Endodermal cell (in vitro differentiated cells): ENCODE measurements at regions not wholly inside any gene's neighbourhood (a gene's known extent, or its start where the extent isn't known, plus 50 kb on each side); places are given as distances from the start of the nearest gene placed in this dataset.

Experiments used
- DNase-seq: peaks from one replicate; pipeline ENCODE4 v3.0.0-alpha.2; 2017
- H3K27ac ChIP-seq: 2 replicates; pipeline ENCODE4 v1.5.1; 2013; ENCODE audit warnings: mild to moderate bottlenecking, low read depth, low read length, moderate library complexity
- H3K27me3 ChIP-seq: 2 replicates; pipeline ENCODE4 v1.6.1; 2013; ENCODE audit warnings: mild to moderate bottlenecking, low read length, moderate library complexity; ENCODE audit not compliant: insufficient read depth, control insufficient read depth, poor library complexity, severe bottlenecking
- H3K36me3 ChIP-seq: 2 replicates; pipeline ENCODE4 v1.7.0; 2013; ENCODE audit warnings: mild to moderate bottlenecking, low read length, moderate library complexity; ENCODE audit not compliant: control insufficient read depth, insufficient read depth
- H3K4me1 ChIP-seq: one replicate; pipeline ENCODE4 v1.7.0; 2013; ENCODE audit warnings: low read length; ENCODE audit not compliant: control insufficient read depth, insufficient read depth
- H3K4me3 ChIP-seq: 2 replicates; pipeline ENCODE4 v1.5.1; 2013; ENCODE audit warnings: mild to moderate bottlenecking, low read length, moderate library complexity
- H3K9ac ChIP-seq: 2 replicates; pipeline ENCODE4 v1.6.1; 2013; ENCODE audit warnings: mild to moderate bottlenecking, low read length, moderate library complexity; ENCODE audit not compliant: poor library complexity, severe bottlenecking; ENCODE audit errors: extremely low read depth
- H3K9me3 ChIP-seq: 2 replicates; pipeline ENCODE4 v1.6.1; 2013; ENCODE audit warnings: mild to moderate bottlenecking, low read length, moderate library complexity; ENCODE audit not compliant: control insufficient read depth
- H3K27ac Mint-ChIP-seq: 2 replicates; pipeline ENCODE4 v1.8.0; 2020; ENCODE audit warnings: mixed read lengths
- H3K27me3 Mint-ChIP-seq: 2 replicates; pipeline ENCODE4 v1.8.0; 2021; ENCODE audit warnings: mild to moderate bottlenecking, mixed read lengths; ENCODE audit not compliant: insufficient read depth
- H3K36me3 Mint-ChIP-seq: 2 replicates; pipeline ENCODE4 v1.8.0; 2020; ENCODE audit warnings: low read depth, mixed read lengths
- H3K4me1 Mint-ChIP-seq: 2 replicates; pipeline ENCODE4 v1.8.0; 2020; ENCODE audit warnings: mixed read lengths
- H3K4me3 Mint-ChIP-seq: 2 replicates; pipeline ENCODE4 v1.8.0; 2020; ENCODE audit warnings: mild to moderate bottlenecking, moderate library complexity, mixed read lengths
- H3K9me3 Mint-ChIP-seq: 2 replicates; pipeline ENCODE4 v1.8.0; 2020; ENCODE audit warnings: mild to moderate bottlenecking, mixed read lengths
- WGBS, 2 experiments: methylation state at CpG; one replicate each; pipeline versions ENCODE4 v1.1.5 to v1.1.7; 2013; ENCODE audit warnings: missing lambda C conversion rate in 2 of 2, mixed read lengths in 1 of 2; ENCODE audit not compliant: insufficient coverage in 1 of 2, insufficient read length in 1 of 2; 5-methylcytosine and 5-hydroxymethylcytosine counted together
- TF ChIP-seq, protein P1 (sequence below): fragments of 200-600 bp; sonication (generic); conservative IDR thresholded peaks from 2 replicates; pipeline ENCODE4 v1.5.0; 2021; ENCODE audit warnings: antibody characterized with exemption, mild to moderate bottlenecking

DNA sequence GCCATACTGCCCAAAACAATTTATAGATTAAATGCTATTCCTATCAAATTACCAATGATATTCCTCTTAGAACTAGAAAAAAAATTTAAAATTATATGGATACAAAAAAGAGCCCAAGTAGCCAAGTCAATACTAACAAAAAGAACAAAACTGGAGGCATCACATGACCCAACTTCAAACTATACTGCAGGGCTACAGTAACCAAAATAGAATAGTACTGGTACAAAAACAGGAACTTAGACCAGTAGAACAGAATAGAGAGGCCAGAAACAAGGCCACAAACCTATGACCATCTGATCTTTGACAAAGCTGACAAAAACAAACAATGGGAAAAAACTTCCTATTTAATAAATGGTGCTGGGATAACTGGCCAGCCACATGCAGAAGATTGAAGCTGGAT, 86.1 kb upstream of the KYNU start:
- Histone ChIP-seq H3K27ac (no peak overlapping the region), H3K36me3 (no peaks in the 10 kb centered on the region), H3K9ac (no peak overlapping the region), H3K4me1 (no peaks in the 10 kb centered on the region), H3K9me3 (no peaks in the 10 kb centered on the region), H3K4me3 (no peak overlapping the region), H3K27me3 (no peaks in the 10 kb centered on the region)
- Mint-ChIP-seq H3K27me3 (no peaks in the 10 kb centered on the region), H3K9me3 (no peaks in the 10 kb centered on the region), H3K27ac (no peak overlapping the region), H3K4me3 (no peak overlapping the region), H3K36me3 (no peaks in the 10 kb centered on the region), H3K4me1 (no peaks in the 10 kb centered on the region)
- TF ChIP-seq, protein P1, sequence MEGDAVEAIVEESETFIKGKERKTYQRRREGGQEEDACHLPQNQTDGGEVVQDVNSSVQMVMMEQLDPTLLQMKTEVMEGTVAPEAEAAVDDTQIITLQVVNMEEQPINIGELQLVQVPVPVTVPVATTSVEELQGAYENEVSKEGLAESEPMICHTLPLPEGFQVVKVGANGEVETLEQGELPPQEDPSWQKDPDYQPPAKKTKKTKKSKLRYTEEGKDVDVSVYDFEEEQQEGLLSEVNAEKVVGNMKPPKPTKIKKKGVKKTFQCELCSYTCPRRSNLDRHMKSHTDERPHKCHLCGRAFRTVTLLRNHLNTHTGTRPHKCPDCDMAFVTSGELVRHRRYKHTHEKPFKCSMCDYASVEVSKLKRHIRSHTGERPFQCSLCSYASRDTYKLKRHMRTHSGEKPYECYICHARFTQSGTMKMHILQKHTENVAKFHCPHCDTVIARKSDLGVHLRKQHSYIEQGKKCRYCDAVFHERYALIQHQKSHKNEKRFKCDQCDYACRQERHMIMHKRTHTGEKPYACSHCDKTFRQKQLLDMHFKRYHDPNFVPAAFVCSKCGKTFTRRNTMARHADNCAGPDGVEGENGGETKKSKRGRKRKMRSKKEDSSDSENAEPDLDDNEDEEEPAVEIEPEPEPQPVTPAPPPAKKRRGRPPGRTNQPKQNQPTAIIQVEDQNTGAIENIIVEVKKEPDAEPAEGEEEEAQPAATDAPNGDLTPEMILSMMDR, result no peak
- no peak for DNase-seq

GRCh38 chr2:142786918-142787702, 90.4 kb upstream of the KYNU start:
- Histone ChIP-seq H3K27me3 (no peaks in the 10 kb centered on the region), H3K36me3 (no peaks in the 10 kb centered on the region), H3K9me3 (no peaks in the 10 kb centered on the region), H3K4me3 (no peak overlapping the region), H3K4me1 (no peaks in the 10 kb centered on the region), H3K9ac (no peak overlapping the region), H3K27ac (no peak overlapping the region)
- DNase-seq, result no peak
- TF ChIP-seq, protein P1, result no peak
- Mint-ChIP-seq H3K27ac (no peak overlapping the region), H3K4me1 (no peaks in the 10 kb centered on the region), H3K36me3 (no peaks in the 10 kb centered on the region), H3K27me3 (no peaks in the 10 kb centered on the region), H3K4me3 (no peak overlapping the region), H3K9me3 (no peaks in the 10 kb centered on the region)

DNA sequence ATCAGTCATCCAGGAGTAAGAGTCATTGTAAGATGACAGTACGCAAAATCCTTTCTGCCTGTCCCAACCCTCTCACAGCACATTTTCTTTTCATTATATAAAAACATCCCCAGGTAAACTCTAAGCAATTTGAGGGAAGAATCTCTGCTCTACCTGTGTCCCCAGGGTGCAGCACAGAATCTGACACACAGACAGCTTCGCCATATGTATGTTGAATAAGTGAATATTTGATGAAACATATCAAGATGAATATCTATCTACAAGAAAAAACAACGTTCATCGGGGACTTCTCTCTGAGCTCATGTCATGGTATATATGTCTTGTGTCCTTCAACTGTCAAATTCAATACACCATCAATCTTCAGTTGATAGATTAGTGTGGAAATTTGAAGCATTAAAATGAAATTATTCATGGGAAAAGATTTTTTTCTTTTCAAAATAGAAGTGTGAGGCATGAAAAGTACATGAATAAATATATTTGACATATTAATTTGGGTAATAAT, 94.5 kb upstream of the KYNU start:
- Mint-ChIP-seq H3K9me3 (no peaks in the 10 kb centered on the region), H3K4me3 (no peak overlapping the region), H3K4me1 (no peaks in the 10 kb centered on the region), H3K36me3 (no peaks in the 10 kb centered on the region), H3K27me3 (no peaks in the 10 kb centered on the region), H3K27ac (no peak overlapping the region)
- DNase-seq, result no peak
- Histone ChIP-seq H3K4me3 (no peak overlapping the region), H3K36me3 (no peaks in the 10 kb centered on the region), H3K9ac (no peak overlapping the region), H3K27me3 (no peaks in the 10 kb centered on the region), H3K9me3 (no peaks in the 10 kb centered on the region), H3K4me1 (no peaks in the 10 kb centered on the region), H3K27ac (no peak overlapping the region)
- 78% methylated on average over 4 of the region's 4 CpGs; no CpG with 5 or more reads in 1 of the 2 experiments for WGBS, 2 experiments
- TF ChIP-seq, protein P1, result no peak
